Ascending aorta (tissue), 2 donors: ENCODE measurements at regions not wholly inside any gene's neighbourhood (a gene's known extent, or its start where the extent isn't known, plus 50 kb on each side); places are given as distances from the start of the nearest gene placed in this dataset.
"Not testable (repeated sequence)": the region's sequence is repeated elsewhere in the genome, so short reads cannot be mapped to it uniquely, and the experiment has no call there.

ENCODE experiments used
- DNase-seq, 2 donors: peaks; one replicate each; pipeline ENCODE4 v3.0.0-alpha.2; 2019; ENCODE audit warnings: low spot score in 2 of 2
- H3K27ac ChIP-seq, 2 donors: fragments of 200-600 bp; sonication (generic); one replicate each; pipeline ENCODE4 v1.5.1; 2016 to 2017; ENCODE audit warnings: mild to moderate bottlenecking in 1 of 2
- H3K27me3 ChIP-seq: fragments of 200-600 bp; sonication (generic); one replicate; pipeline ENCODE4 v1.5.1; 2017
- H3K36me3 ChIP-seq, 2 donors: fragments of 200-600 bp; sonication (generic); one replicate each; pipeline ENCODE4 v1.5.1; 2016
- H3K4me1 ChIP-seq, 2 donors: fragments of 200-600 bp; sonication (generic); one replicate each; pipeline ENCODE4 v1.5.1; 2016 to 2017; ENCODE audit warnings: mild to moderate bottlenecking in 1 of 2
- H3K4me3 ChIP-seq, 2 donors: fragments of 200-600 bp; sonication (generic); one replicate each; pipeline ENCODE4 v1.5.1; 2016 to 2017; ENCODE audit warnings: mild to moderate bottlenecking in 1 of 2
- H3K9me3 ChIP-seq, 2 donors: fragments of 200-600 bp; sonication (generic); one replicate each; pipeline ENCODE4 v1.5.1; 2016
- intact Hi-C: fragments of 100-400 bp; cut with DNase I; formaldehyde crosslinking; loops from one replicate; pipeline ENCODE4 v1.15.1; 2023
- TF ChIP-seq, protein P1 (sequence below), 3 experiments: fragments of 200-600 bp in 2 of 3; fragments of 450-650 bp in 1 of 3; sonication (generic) in 2 of 3; IDR thresholded peaks; one replicate each; pipeline ENCODE4 v1.5.1; 2016 to 2019; ENCODE audit warnings: antibody characterized with exemption in 3 of 3, mild to moderate bottlenecking in 1 of 3, moderate library complexity in 1 of 3

DNA sequence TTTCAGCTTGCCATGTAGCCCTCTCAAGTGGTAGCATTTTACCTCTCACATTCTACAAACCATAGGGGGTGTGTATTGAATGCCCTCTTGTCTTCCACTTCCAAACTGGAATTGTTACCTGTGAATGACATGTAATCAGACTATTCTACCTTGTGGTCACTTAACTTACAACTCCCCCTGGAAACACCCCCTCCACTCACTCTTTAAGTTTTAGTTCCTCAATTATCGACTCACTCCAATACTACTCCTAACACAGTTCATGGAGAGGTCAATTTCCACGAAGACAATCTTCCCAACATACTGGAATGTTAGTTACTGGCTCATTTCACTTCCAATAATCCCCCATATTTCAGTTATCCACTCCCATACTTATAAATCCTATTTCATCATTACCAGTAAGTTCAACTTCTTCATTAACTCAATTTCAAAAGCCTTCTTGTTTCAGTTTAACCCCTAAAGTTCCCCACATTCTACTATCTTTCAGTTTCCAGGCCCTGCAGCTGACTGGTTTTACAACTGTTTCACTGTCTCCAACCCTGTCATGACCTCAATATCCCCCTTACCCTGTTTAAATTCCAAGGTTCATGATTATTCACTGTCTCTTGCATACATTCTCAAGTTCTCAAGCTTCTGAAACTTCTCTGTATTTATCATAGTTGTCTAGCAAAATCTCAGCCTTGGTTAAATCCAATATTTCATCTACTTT lies 92.5 kb downstream of the C11orf87 start:
- Histone ChIP-seq H3K4me1 (no peaks in the 10 kb centered on the region), H3K36me3 (no peaks in the 10 kb centered on the region), H3K27ac (no peak overlapping the region), H3K27me3 (no peaks in the 10 kb centered on the region), H3K9me3 (no peaks in the 10 kb centered on the region), H3K4me3 (no peak overlapping the region)
- no peak for DNase-seq
- TF ChIP-seq, protein P1, sequence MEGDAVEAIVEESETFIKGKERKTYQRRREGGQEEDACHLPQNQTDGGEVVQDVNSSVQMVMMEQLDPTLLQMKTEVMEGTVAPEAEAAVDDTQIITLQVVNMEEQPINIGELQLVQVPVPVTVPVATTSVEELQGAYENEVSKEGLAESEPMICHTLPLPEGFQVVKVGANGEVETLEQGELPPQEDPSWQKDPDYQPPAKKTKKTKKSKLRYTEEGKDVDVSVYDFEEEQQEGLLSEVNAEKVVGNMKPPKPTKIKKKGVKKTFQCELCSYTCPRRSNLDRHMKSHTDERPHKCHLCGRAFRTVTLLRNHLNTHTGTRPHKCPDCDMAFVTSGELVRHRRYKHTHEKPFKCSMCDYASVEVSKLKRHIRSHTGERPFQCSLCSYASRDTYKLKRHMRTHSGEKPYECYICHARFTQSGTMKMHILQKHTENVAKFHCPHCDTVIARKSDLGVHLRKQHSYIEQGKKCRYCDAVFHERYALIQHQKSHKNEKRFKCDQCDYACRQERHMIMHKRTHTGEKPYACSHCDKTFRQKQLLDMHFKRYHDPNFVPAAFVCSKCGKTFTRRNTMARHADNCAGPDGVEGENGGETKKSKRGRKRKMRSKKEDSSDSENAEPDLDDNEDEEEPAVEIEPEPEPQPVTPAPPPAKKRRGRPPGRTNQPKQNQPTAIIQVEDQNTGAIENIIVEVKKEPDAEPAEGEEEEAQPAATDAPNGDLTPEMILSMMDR (IDR thresholded peaks at IDR 0.05): no peak
- intact Hi-C loops: no loop called here

GRCh38 chr11:109519253-109519652 lies 97.3 kb downstream of the C11orf87 start:
- DNase-seq: no peak
- Histone ChIP-seq H3K27ac (no peak overlapping the region), H3K4me3 (no peak overlapping the region), H3K9me3 (no peaks in the 10 kb centered on the region), H3K4me1 (no peaks in the 10 kb centered on the region), H3K36me3 (no peaks in the 10 kb centered on the region), H3K27me3 (no peaks in the 10 kb centered on the region)
- intact Hi-C loops: no loop called here
- TF ChIP-seq, protein P1 (IDR thresholded peaks at IDR 0.05): no peak

GRCh38 chr11:109521571-109522086 lies 99.6 kb downstream of the C11orf87 start:
- TF ChIP-seq, protein P1 (IDR thresholded peaks at IDR 0.05): no peak
- intact Hi-C loops: no loop called here
- Histone ChIP-seq H3K4me3 (no peak overlapping the region), H3K9me3 (no peaks in the 10 kb centered on the region), H3K36me3 (no peaks in the 10 kb centered on the region), H3K4me1 (no peaks in the 10 kb centered on the region), H3K27me3 (no peaks in the 10 kb centered on the region), H3K27ac (no peak overlapping the region)
- DNase-seq: no peak

DNA sequence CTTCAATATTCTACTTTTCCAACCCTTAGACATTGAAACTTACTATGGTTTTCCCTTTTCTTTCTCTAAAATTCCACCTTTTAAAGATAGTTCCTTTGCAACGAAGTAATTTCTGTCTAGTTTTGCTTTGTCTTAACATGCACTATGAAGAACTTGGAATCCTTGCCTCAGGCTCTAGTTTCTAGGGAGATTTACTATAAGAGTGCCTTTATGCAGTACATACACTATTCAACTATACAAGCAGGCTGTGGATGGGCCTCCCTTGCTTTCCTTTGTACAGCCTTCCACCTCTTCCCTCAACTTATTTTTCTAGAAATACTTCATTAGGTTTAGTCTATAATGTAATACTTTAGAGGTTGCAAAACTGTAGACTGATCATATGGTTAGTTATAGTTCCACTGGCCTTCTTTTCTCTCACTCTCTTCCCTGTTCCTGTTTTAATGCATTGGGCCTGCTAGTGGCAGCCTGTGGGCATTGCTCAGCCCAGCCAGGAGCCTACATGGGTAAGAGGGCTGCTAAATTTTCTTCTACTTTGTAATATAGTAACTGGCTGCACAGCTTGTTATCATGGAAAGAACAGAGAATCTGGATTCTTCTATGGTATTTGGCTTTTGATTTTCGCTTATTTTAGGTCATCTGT lies 100.2 kb downstream of the C11orf87 start:
- H3K36me3 ChIP-seq: no peaks in the 10 kb centered on the region
- no peak overlapping the region for H3K27ac ChIP-seq
- no peaks in the 10 kb centered on the region for H3K27me3 ChIP-seq
- intact Hi-C loops: no loop called here
- H3K4me3 ChIP-seq: no peak overlapping the region
- no peaks in the 10 kb centered on the region for H3K4me1 ChIP-seq
- TF ChIP-seq, protein P1 (IDR thresholded peaks at IDR 0.05): no peak
- H3K9me3 ChIP-seq: no peaks in the 10 kb centered on the region
- DNase-seq: no peak

DNA sequence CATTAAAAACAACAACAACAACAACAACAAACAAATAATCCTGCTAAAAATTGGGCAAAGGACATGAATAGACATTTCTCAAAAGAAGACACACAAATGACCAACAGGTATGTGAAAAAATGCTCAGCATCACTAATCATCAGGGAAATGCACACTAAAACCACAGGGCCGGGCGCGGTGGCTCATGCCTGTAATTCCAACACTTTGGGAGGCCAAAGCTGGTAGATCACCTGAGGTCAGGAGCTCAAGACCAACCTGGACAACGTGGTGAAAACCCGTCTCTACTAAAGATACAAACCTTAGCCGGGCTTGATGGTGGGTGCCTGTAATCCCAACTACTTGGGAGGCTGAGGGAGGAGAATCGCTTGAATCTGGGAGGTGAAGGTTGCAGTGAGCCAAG lies 103.6 kb downstream of the C11orf87 start:
- DNase-seq, H3K4me1 ChIP-seq, intact Hi-C loops, H3K27ac ChIP-seq, H3K4me3 ChIP-seq, H3K9me3 ChIP-seq, H3K27me3 ChIP-seq, H3K36me3 ChIP-seq: not testable (repeated sequence)

- Histone ChIP-seq H3K9me3 (no peaks in the 10 kb centered on the region), H3K4me3 (no peak overlapping the region), H3K27me3 (no peaks in the 10 kb centered on the region), H3K27ac (no peak overlapping the region), H3K36me3 (no peaks in the 10 kb centered on the region), H3K4me1 (no peaks in the 10 kb centered on the region)
- DNase-seq: no peak
- TF ChIP-seq, protein P1 (IDR thresholded peaks at IDR 0.05): no peak
- intact Hi-C loops: no loop called here
Measured at GRCh38 chr11:109526061-109526460, 104.1 kb downstream of the C11orf87 start.
